ENCODE measurements at regions not wholly inside any gene's neighbourhood (a gene's known extent, or its start where the extent isn't known, plus 50 kb on each side); places are given as distances from the start of the nearest gene placed in this dataset.

- Histone ChIP-seq H3K4me3 (no peak overlapping the region), H3K36me3 (ENCODE audit: low read depth) (no peaks in the 10 kb centered on the region), H3K4me1 (ENCODE audit: low read depth) (no peaks in the 10 kb centered on the region), H3K9me3 (no peaks in the 10 kb centered on the region)
- intact Hi-C loops (cut with DNase I, micrococcal nuclease), result no loop called here
- ATAC-seq (no peak), DNase-seq (no peak)
- TF ChIP-seq, protein P1, sequence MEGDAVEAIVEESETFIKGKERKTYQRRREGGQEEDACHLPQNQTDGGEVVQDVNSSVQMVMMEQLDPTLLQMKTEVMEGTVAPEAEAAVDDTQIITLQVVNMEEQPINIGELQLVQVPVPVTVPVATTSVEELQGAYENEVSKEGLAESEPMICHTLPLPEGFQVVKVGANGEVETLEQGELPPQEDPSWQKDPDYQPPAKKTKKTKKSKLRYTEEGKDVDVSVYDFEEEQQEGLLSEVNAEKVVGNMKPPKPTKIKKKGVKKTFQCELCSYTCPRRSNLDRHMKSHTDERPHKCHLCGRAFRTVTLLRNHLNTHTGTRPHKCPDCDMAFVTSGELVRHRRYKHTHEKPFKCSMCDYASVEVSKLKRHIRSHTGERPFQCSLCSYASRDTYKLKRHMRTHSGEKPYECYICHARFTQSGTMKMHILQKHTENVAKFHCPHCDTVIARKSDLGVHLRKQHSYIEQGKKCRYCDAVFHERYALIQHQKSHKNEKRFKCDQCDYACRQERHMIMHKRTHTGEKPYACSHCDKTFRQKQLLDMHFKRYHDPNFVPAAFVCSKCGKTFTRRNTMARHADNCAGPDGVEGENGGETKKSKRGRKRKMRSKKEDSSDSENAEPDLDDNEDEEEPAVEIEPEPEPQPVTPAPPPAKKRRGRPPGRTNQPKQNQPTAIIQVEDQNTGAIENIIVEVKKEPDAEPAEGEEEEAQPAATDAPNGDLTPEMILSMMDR (IDR thresholded peaks at IDR 0.05), result no peak
Measured at GRCh38 chr18:69215161-69215560, 185.5 kb upstream of the DOK6 start.

- no peak for ATAC-seq
- DNase-seq, result no peak
- intact Hi-C loops (cut with DNase I, micrococcal nuclease), result no loop called here
Measured at GRCh38 chr18:69216321-69216720, 184.4 kb upstream of the DOK6 start.

DNA sequence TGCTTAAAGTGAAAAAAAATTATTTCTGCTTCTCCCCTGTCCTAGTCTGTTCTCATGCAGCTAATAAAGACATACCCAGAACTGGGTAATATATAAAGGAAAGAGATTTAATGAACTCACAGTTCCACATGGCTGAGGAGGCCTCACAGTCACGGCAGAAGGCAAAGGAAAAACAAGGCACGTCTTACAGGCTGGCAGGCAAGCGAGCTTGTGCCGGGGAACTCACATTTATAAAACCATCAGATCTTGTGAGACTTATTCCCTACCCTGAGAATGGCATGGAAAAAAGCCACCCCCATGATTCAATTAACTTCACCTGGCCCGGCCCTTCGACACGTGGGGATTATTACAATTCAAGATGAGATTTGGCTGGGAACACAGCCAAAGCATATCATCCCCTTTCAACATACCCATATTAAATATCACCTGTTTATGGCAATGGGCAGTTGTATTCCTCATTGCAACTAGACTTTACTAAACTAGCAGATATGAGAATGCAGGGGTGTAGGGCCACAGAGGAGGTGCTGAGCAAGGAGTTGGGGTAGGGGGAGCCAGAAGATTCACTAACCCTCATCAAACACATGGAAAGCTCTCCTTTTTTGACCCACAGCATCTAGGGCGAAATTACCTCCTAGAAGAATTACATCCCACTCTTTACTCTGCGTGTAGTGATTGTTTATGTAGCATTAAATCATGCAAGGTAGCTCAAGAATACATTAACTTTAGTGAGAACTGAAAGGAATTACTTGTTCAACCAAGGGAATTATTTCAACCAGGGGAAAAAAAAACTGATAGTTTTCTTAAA lies 183.3 kb upstream of the DOK6 start:
- Histone ChIP-seq H3K36me3 (ENCODE audit: low read depth) (no peaks in the 10 kb centered on the region), H3K4me3 (no peak overlapping the region), H3K4me1 (ENCODE audit: low read depth) (no peaks in the 10 kb centered on the region), H3K9me3 (no peaks in the 10 kb centered on the region)
- TF ChIP-seq, protein P1 (IDR thresholded peaks at IDR 0.05), result no peak
- DNase-seq (no peak), ATAC-seq (no peak)
- intact Hi-C loops (cut with DNase I, micrococcal nuclease), result no loop called here

More at GRCh38 chr18:69216321-69216720, 184.4 kb upstream of the DOK6 start:
- TF ChIP-seq, protein P1 (IDR thresholded peaks at IDR 0.05), result no peak
- Histone ChIP-seq H3K4me1 (ENCODE audit: low read depth) (no peaks in the 10 kb centered on the region), H3K9me3 (no peaks in the 10 kb centered on the region), H3K36me3 (ENCODE audit: low read depth) (no peaks in the 10 kb centered on the region), H3K4me3 (no peak overlapping the region)

- TF ChIP-seq, protein P1 (IDR thresholded peaks at IDR 0.05), result no peak
- Histone ChIP-seq H3K4me3 (no peak overlapping the region), H3K4me1 (ENCODE audit: low read depth) (no peaks in the 10 kb centered on the region), H3K36me3 (ENCODE audit: low read depth) (no peaks in the 10 kb centered on the region), H3K9me3 (no peaks in the 10 kb centered on the region)
- intact Hi-C loops (cut with DNase I, micrococcal nuclease), result no loop called here
- ATAC-seq, result no peak
- DNase-seq, result no peak
Measured at GRCh38 chr18:69220529-69220928, 180.2 kb upstream of the DOK6 start.

- H3K4me3 ChIP-seq, result no peak overlapping the region
- TF ChIP-seq, protein P1 (IDR thresholded peaks at IDR 0.05), result no peak
- no peak for DNase-seq
- ATAC-seq, result no peak
- no peaks in the 10 kb centered on the region for H3K36me3 ChIP-seq (ENCODE audit: low read depth)
- intact Hi-C loops (cut with DNase I, micrococcal nuclease), result no loop called here
- no peaks in the 10 kb centered on the region for H3K9me3 ChIP-seq
- no peaks in the 10 kb centered on the region for H3K4me1 ChIP-seq (ENCODE audit: low read depth)
Measured at GRCh38 chr18:69222089-69222488, 178.6 kb upstream of the DOK6 start.
